Activated CD4-positive, alpha-beta T cell treated with anti-CD3 and anti-CD28 coated beads, Interleukin-10, Interleukin-2, amounts not matched to agents 100 ng/mL and 50 ng/mL, durations not matched to agents 16 hours and 8 hours (primary cell): ENCODE measurements at regions not wholly inside any gene's neighbourhood (a gene's known extent, or its start where the extent isn't known, plus 50 kb on each side); places are given as distances from the start of the nearest gene placed in this dataset.

Experiments used
- DNase-seq: peaks from one replicate; pipeline ENCODE4 v3.0.0-alpha.2; 2020

DNA sequence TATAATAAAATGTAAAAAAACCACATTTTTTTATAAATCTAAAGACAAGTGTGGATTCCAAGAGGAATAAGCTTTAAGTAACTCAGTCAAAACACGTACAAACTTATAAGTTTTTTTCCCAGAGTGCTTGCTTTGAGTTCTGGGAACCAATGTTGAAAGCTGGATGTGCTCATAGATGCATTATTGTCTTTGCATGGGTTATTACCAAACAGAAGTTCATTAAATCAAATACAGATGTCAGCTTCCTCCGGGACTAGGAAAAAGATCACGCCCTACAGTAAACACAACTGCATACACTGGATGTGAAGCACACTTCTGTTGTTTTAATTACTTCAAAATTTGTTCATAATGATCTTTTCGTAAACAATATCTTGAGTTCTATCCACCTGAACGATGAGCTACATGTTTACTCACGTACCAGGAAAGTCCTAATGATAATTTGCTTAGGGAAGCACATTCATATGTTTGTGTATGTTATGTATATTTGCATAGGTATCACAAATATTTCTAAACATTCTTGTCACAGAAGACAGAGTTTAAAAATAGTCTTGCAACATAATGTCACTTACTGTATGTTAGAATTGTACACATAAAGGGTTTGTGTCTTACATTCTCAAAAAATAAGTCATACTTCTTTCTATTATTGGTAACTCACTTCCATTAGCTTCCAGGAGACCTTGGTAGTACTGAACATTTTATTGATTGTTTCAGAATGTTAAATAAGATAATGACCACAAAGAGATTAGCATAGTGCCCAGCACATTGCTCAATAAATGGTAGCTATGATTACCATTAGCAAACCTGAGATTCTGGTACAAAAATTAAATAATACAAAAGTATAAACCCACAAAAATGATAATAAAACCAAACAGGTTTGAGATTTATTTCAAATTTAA lies 427.4 kb downstream of the CETN3 start:
- DNase-seq = no peak

DNA sequence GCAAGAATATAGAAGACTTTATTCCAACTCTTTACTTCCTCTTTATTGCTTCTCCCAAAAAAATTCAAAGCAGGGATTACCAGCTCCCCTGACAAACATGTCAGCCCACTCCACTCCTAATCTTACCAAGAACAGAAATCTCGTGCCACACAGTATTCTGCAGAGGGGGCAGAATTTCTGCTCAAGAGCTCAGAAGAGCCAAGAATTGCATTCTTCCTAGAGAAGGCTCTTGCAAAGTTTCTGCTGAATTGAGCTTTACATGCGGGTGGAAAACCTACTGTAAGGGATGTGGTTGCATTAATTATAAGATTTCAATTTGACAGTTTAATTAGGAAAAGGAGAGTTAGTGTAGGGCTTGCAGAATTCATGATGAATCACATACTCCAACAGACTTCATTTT lies 428.5 kb downstream of the CETN3 start:
- no peak for DNase-seq

DNA sequence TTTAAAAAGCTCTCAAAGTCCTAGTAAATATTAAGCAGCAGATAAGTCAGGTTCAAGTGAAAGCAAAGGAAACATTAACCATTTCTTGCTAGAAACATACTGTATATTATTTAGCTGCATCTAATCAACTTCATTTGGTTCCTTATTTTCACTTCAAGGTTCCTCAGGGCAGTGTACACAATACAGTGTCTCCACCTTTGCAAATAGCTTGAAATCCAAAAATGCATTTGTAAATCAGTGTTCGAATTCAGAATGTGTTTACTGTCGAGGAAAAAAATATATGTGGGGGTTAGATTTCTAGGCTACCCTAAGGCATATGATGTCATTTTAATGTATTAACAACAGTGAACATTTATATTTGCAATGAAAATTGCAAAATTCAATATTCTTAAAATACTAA lies 436.0 kb downstream of the CETN3 start:
- DNase-seq = no peak

DNA sequence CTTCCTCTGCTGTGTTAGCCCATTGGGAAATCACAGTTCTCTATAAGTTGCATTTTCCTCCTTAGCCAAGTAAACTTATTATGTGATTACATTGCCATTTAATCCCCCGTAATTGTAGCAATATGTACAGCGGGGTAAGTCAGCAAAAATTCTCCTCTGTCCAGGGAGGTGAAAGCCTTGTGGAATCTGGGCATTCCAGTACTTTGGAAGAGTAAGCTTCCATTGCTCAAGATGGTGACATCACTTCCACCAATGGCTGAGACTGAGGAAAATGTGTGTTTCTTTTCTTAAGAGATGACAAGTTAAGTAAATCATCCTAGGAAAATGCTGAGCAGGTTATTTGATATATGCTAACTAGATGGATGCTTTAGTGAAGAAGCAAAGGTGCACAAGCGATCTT lies 436.7 kb downstream of the CETN3 start:
- no peak for DNase-seq

DNA sequence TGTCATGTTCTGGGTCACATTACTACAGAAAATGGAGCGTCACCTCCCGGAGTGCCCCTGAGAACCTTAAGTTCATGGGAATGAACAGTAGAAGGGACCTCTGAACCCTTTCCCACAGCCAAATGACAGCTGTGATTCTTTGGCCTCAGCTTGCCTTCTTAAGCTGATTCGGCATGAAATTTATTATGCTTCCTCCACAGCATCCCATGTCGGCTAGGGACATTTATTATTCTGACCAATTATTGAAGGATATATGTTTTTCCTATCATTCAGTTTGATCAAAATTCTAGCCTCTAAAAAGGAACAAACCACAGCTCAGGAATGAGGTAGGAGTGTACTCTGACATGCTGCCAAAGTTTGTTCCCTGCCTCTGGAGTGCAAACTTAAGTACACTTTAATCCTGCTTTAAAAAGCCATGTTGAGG lies 440.6 kb downstream of the CETN3 start:
- no peak for DNase-seq

DNA sequence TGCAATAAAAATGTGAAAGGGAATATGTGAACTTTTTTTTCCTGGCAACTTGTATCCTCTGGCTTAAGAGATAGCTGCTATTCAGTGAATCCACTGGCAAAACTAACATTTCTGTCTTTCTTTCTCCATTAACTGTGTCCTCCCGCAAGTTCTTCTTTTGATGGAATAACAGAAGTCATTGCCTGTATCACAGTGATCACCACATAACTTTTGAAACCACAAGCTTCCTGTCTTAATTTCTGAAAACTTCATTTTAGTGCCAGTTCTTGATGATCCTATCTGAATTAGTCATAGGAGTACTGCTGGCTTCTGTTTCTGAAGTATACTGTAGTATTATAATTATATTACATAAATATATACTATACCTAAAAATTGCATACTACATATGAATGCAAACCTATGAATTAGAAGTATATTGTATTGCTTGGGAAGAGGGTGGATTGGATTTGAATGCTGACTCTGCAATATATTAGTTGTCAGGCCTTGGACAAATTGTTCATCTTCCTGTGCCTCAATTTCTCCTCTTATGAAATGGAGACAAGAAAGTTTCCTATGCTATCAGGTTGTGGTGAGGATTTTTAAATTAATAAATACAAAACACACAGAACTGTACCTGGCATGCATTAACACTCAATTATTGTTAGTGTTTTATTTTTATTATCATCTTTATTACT lies 441.6 kb downstream of the CETN3 start:
- no peak for DNase-seq

DNA sequence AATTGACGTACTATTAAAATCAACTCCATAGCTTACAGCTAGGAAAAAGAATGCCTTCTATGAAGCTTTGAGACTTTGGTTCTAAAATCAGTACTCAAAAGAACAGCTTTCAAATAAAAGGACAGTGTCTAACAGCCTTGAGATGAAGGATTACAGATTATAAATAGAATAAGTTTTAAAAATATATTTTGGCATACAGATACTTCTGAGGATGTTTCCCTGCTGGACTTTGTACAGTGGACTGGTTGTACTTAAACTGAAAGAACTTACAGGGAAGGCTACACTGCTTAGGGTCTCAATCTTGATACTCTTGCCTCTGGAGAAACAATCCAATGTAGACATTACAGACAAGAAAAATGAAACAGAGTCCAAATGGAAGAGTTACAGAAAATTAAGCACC lies 452.7 kb downstream of the CETN3 start:
- DNase-seq = no peak

DNA sequence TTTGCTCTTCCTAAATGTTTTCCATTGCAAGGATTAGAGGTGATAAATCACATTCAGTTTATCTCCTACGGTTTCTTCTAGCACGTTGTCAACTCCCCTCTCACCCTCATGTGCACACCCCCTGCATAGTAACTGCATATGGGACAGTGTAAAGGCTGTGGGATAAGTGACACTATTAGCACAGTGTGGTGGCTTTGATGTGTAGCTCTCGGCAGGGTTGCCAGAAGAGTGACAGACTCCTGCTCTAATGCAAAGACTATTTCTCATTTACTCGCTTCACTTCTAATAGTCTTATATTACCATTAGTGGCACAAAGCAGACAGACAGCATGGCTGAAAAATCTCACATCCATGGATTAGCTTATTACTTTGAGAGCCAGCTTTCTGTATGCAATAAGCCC lies 454.6 kb downstream of the CETN3 start:
- no peak for DNase-seq

DNA sequence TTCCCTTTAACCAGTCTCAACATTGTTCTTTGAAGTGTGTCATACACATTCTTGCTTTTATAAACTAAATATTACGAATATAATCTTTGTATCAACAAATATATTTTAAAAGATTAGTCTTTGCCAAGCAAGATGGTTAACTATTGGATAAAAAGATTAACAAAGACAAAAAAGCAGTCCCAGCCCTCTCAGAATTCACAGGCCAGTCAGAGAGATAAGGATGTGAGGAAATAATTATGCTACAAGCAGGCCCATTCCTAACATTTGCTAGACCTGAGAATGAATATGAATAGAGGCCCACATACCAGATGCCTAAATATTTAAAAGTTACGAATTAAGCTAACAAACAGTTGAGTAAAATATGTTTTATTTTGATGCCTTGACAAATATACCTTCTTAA lies 457.7 kb downstream of the CETN3 start:
- no peak for DNase-seq

DNA sequence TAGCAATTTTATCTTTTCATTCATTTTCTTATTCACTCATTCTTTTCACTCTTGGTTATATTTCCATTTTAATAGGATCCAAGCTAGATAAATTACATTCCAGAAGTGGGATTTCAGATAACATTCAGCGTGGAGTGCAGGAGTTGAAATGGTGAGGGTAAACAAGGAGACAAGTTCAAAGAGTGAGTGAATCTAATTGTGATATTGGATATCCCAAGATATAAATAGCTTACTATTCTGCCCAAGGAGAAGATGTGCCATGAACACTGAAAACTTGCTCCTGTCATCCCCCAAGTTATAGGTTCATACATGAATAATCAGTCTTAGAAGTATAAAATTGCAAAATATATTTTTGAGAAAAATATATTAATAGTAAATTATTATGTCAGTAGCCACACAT lies 459.3 kb downstream of the CETN3 start:
- DNase-seq = no peak

DNA sequence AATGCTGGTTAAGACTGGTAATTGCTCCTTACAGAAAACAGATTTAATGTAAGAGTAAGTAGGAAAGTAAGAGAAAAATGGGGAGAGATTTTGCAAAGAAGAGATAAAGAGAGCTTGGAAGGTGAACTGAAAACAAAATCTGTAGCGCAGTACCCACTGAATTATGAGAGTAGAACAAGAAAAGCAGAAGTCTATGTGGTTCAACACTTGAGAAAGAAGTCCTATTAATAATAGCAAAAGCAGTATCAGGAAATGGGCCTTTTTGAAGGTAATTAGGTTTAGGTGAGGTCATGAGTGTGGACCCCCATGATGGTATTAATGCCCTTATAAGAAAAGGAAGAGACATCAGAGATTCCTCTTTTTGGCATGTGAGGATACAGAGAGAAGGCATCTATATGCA lies 460.6 kb downstream of the CETN3 start:
- no peak for DNase-seq

DNA sequence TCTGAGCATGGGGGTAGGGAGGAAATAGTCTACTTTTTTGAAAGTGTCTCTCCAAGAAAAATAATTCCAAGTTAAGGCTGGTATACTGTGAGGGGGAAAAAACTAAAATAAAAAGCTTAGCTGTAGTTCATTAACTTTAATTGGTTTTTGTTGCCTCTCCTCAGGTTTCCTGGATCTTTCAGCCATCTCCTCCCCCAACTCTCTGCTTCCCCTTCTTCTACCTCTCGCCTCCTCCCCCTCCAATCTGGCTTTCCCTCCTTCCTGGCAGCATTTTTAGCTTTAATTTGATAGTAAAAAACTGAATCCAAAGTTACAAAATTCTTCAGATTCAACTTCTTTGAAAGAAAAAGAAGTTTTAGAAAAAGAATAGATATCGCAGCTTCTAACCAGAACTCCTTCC lies 462.6 kb downstream of the CETN3 start:
- no peak for DNase-seq

DNA sequence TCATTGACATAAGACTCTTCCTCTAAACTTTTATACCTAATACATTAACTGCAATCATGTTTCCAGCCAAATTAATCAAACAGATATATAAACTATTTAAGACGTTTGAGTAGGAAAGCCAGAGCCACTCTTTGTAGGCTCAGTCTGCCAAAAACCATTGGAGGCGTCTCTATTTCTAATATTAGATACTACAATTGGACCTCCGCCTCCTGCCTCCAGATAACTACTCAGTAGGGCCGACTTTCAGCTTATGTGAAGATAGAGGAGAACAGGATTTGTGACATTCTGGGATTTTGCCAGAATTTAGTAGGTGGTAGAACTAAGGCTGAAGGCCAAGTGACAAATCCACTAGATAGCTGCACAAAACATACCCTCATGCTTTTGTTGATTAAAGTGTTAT lies 463.0 kb downstream of the CETN3 start:
- DNase-seq = no peak

DNA sequence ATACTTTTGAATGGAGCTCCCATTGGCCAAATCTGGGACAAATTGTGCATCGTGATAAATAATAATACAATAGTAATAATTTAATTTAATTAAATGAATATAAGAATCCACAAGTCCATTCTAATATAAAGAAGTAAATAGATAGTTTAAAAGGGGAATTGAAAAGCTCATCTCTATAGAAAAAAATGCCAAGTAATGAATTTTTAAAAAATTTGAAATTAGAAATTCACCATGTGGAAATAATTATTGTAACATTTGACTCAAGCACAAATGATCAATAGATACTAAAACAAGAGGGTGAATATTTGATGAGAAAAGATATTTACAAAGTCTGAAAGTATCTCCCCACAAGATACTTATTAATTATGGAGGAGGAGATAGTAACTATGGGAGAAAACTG lies 467.4 kb downstream of the CETN3 start:
- DNase-seq = no peak

DNA sequence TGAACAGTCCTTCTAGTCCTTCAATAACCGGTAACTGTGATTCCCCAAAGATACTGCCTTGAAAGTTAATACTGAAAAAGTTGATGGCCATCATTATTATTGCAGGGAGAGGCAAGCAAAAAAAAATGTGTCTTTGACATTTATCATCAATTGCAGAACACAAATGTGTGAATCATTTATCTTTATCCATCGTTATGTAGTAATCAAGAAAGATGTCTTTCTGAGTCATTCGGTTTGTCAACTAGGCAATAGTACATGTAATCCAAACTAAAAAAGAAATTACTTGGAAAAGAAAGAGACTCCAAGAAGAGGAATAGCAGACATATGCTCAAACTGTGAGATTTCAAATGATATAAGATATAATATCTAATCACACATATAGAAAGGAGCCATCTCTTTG lies 473.0 kb downstream of the CETN3 start:
- no peak for DNase-seq

DNA sequence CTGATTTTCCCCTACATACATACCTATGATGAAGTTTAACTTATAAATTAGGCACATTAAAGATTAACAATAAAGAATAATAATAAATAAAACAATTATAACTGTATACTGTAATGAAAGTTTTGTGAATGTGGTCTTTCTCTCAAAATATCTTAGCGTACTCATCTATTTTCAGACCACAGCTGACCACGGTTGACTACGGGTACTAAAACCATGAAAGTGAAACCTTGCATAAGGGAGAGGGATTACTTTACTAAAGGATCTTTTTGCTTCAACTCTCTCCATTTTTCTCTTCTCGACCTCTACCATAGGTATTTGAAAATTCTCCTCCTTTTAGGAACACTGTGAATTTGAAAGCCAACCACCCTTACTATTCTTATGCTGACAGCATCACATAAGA lies 475.5 kb downstream of the CETN3 start:
- no peak for DNase-seq

DNA sequence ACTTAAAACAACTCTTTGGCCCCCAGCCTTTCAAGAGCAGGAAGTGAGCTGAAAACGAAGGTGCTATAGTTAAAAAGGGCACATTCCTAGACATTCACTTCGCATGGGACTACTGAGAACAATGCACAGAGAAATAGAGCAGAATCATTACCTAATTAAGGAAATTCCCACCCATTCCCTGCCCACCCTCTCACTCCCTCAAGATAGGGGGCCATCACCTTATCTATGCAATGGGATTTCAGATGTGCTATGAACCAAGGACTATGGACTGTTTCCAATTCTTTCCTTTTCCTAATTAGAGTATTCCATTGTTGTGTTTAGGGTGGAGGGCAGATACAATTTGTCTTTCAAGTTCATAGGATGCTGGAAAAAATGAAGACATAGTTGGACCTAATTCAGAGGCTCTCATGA lies 476.8 kb downstream of the CETN3 start:
- DNase-seq = no peak

DNA sequence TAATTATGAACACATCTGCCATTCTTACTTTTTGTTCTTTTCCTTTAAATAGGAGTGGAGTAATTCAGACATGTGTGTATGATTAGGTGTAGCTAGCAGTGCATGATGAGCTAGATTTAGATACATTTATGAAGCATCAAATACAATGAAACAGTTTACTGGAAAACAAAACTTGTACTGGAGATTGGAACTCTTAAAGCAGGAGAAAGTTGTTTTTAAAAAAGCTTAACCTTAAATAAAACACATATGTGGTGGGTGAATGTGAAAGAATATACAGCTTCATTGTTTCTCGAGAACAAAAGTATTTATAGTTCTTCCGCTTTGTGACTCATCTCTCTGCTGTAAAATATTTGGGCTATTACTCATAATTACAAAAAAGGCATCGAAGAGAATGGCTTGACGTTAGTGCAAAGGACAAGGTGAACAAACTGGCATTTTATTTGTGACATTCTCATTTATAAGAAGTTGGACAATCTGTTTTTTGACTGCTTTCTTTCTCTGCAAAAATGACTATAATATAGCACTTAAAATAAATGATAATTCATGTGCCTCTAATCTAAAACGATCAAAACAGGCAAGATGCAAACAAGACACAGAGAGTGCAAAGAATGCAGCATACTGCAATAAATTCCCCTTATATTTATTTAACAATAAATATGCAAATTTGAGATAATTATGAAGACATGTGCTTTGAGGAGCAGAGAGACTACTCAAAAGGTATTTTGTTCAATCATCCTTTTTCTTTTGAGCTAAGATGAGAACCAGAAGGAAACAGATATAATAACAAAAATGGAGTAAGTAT lies 478.8 kb downstream of the CETN3 start:
- DNase-seq = no peak

DNA sequence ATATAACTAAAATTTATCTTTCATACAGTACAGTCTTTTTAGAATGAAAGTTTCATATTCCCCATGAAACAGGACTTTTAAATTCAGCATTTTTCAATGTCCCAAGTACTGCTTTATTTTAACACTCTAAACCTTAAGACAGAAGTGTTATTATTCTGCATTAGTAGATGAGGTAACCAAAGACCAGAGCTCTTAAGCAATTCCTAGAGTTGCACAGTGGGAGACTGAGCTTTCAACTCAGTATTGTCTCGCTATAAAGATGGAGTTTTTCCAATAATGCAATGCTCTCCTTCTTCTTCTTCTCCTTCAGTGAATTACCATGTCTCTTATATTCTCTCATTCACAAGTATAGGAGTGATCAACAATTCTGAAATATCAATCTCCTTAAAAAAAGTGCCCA lies 479.7 kb downstream of the CETN3 start:
- no peak for DNase-seq

DNA sequence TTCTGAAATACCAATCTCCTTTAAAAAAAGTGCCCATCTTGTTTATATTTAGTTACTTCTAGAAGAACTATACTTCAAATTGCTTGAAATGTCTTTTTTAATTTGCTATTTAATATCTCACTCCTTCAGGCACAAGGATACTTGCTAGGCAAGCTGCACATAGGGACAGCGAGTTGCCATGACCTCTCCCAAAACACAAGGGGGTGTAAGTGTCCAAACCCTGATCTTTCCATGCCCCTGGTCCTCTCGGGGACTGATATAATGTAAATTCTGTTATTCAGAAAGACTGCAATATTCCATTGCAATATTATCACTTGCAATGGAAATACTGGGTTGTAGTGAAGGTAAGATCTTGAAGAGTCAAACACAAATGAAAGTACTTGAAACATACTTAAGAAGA lies 480.4 kb downstream of the CETN3 start:
- no peak for DNase-seq

DNA sequence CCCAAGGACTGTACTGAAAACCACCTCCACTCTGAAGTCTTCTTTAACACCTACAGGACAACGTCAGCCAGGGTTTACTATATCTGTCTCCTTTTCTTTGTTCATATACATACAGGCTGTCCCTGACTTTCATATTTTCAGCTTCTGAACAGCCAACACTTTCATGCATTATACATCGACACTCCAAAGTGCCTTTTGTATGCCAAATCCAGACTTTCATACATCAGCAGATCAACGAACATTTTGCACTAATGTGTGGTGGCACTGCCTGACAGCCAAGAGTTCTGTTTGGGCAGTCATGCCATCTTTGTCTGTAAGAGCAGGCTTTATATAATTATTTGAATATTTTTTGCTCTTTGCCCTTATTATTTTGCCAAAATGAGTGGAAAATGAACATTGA lies 487.4 kb downstream of the CETN3 start:
- DNase-seq = no peak

DNA sequence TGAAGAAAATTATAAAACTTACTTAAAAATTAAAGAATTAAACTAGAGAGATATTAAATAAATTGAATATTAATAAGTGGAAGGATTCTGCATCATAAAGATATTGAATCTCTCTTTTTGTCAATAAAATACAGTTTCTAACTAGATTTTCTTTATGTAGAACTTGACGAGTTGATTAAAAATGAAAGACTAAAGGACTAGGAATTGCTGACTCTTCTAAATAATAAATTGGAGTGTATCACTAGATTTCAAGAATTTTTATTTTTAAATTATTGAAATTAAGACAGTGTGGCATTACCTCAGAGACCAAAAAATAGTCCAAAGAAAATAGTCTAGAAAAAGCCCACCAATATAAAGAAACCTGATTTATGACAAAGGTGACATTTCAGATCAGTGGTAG lies 492.4 kb downstream of the CETN3 start:
- no peak for DNase-seq

DNA sequence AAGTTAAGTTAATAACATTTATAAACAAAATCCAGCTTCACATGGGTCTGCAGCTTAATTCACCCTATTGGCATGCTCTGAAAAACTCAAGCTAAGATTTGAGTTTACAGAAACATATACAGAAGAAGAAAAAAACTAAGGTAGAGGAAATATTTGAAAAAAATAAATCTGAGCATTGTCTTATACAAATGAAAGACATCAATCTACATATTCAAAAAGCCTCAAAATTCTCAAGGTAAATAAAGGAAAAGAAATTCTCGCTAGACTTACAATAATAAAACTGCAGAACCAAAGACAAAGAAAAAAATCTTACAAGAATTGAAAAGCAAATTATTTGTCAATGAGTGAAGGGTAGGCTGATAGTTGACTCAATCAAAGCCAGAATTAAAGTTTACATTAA lies 493.4 kb downstream of the CETN3 start:
- no peak for DNase-seq

DNA sequence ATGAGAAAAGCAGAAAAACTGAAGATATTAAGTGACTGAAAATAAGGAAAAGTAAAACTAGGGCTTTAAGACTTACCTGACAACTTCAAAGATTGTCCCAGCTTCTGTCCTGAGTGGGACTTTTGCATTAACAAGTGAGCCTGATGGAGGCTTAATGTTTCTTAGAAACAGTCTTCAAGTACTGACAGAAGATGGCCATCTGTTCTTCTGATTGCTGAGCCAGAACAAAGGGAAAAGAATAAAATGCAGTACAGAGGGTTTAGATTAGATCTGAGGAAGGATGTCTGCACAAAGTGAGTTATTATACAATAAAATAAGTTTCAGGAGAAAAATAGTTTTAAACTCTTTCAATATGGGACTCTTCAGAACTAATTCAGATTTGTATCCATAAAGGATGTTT lies 500.7 kb downstream of the CETN3 start:
- no peak for DNase-seq
